Muscle layer of duodenum (tissue), 2 donors: ENCODE measurements at regions not wholly inside any gene's neighbourhood (a gene's known extent, or its start where the extent isn't known, plus 50 kb on each side); places are given as distances from the start of the nearest gene placed in this dataset.

Experiments
- H3K27ac ChIP-seq: one replicate; pipeline ENCODE4 v1.7.0; 2013; ENCODE audit warnings: mild to moderate bottlenecking, low read length
- H3K27me3 ChIP-seq: one replicate; pipeline ENCODE4 v1.7.0; 2013; ENCODE audit warnings: low read depth, mild to moderate bottlenecking, control low read depth, low read length
- H3K36me3 ChIP-seq, 2 donors: one replicate each; pipeline ENCODE4 v1.7.0; 2013; ENCODE audit warnings: low read length in 2 of 2, control low read depth in 1 of 2, mild to moderate bottlenecking in 1 of 2; ENCODE audit not compliant: insufficient read depth in 2 of 2, control insufficient read depth in 1 of 2
- H3K4me1 ChIP-seq, 2 donors: one replicate each; pipeline ENCODE4 v1.7.0; 2013; ENCODE audit warnings: low read length in 2 of 2, mild to moderate bottlenecking in 2 of 2, control low read depth in 1 of 2, moderate library complexity in 1 of 2; ENCODE audit not compliant: insufficient read depth in 2 of 2, control insufficient read depth in 1 of 2
- H3K4me3 ChIP-seq, 2 donors: one replicate each; pipeline ENCODE4 v1.7.0; 2013; ENCODE audit warnings: low read length in 2 of 2, low read depth in 1 of 2, mild to moderate bottlenecking in 1 of 2
- H3K9me3 ChIP-seq, 2 donors: one replicate each; pipeline ENCODE4 v1.7.0; 2013; ENCODE audit warnings: low read length in 2 of 2, control low read depth in 1 of 2, mild to moderate bottlenecking in 1 of 2; ENCODE audit not compliant: control insufficient read depth in 1 of 2
- donor health status: healthy.

GRCh38 chr3:20811631-20812030 is 625.6 kb upstream of the SGO1 start:
- no peaks in the 10 kb centered on the region for H3K36me3 ChIP-seq
- H3K4me3 ChIP-seq: no peak overlapping the region

GRCh38 chr3:20811006-20811405 is 625.0 kb upstream of the SGO1 start:
- no peaks in the 10 kb centered on the region for H3K9me3 ChIP-seq
- H3K36me3 ChIP-seq: no peaks in the 10 kb centered on the region
- H3K27me3 ChIP-seq: no peaks in the 10 kb centered on the region
- no peaks in the 10 kb centered on the region for H3K4me1 ChIP-seq
- no peak overlapping the region for H3K4me3 ChIP-seq
- no peak overlapping the region for H3K27ac ChIP-seq

More at GRCh38 chr3:20811631-20812030, 625.6 kb upstream of the SGO1 start:
- Histone ChIP-seq H3K9me3 (no peaks in the 10 kb centered on the region), H3K27ac (no peak overlapping the region), H3K4me1 (no peaks in the 10 kb centered on the region), H3K27me3 (no peaks in the 10 kb centered on the region)

GRCh38 chr3:20810555-20810954 is 624.5 kb upstream of the SGO1 start:
- H3K9me3 ChIP-seq: no peaks in the 10 kb centered on the region
- H3K27ac ChIP-seq: no peak overlapping the region
- H3K27me3 ChIP-seq: no peaks in the 10 kb centered on the region
- no peaks in the 10 kb centered on the region for H3K36me3 ChIP-seq
- H3K4me3 ChIP-seq: no peak overlapping the region
- H3K4me1 ChIP-seq: no peaks in the 10 kb centered on the region

GRCh38 chr3:20809356-20809755 is 623.4 kb upstream of the SGO1 start:
- Histone ChIP-seq H3K9me3 (no peaks in the 10 kb centered on the region), H3K4me3 (no peak overlapping the region), H3K4me1 (no peaks in the 10 kb centered on the region), H3K36me3 (no peaks in the 10 kb centered on the region), H3K27me3 (no peaks in the 10 kb centered on the region), H3K27ac (no peak overlapping the region)

GRCh38 chr3:20808864-20809263 is 622.9 kb upstream of the SGO1 start:
- no peaks in the 10 kb centered on the region for H3K9me3 ChIP-seq
- H3K4me1 ChIP-seq: no peaks in the 10 kb centered on the region
- H3K27me3 ChIP-seq: no peaks in the 10 kb centered on the region
- no peak overlapping the region for H3K27ac ChIP-seq
- no peak overlapping the region for H3K4me3 ChIP-seq
- H3K36me3 ChIP-seq: no peaks in the 10 kb centered on the region

- H3K4me3 ChIP-seq: no peak overlapping the region
- H3K4me1 ChIP-seq: no peaks in the 10 kb centered on the region
- H3K27me3 ChIP-seq: no peaks in the 10 kb centered on the region
- no peaks in the 10 kb centered on the region for H3K36me3 ChIP-seq
- no peak overlapping the region for H3K27ac ChIP-seq
- peaks cover 0 to 6% of the 10 kb centered on the region in 2 donors for H3K9me3 ChIP-seq
Measured at GRCh38 chr3:20798666-20799065, 612.7 kb upstream of the SGO1 start.

GRCh38 chr3:20787005-20787404 is 601.0 kb upstream of the SGO1 start:
- no peaks in the 10 kb centered on the region for H3K4me1 ChIP-seq
- no peaks in the 10 kb centered on the region for H3K36me3 ChIP-seq
- H3K9me3 ChIP-seq: peaks cover 0 to 6% of the 10 kb centered on the region in 2 donors
- H3K4me3 ChIP-seq: no peak overlapping the region
- no peaks in the 10 kb centered on the region for H3K27me3 ChIP-seq
- no peak overlapping the region for H3K27ac ChIP-seq

GRCh38 chr3:20776692-20777091 is 590.7 kb upstream of the SGO1 start:
- Histone ChIP-seq H3K36me3 (no peaks in the 10 kb centered on the region), H3K4me3 (no peak overlapping the region), H3K27me3 (no peaks in the 10 kb centered on the region), H3K4me1 (no peaks in the 10 kb centered on the region), H3K9me3 (peaks cover 0 to 2% of the 10 kb centered on the region in 2 donors), H3K27ac (no peak overlapping the region)

GRCh38 chr3:20776286-20776685 is 590.3 kb upstream of the SGO1 start:
- Histone ChIP-seq H3K9me3 (peaks cover 0 to 2% of the 10 kb centered on the region in 2 donors), H3K4me3 (no peak overlapping the region), H3K27me3 (no peaks in the 10 kb centered on the region), H3K36me3 (no peaks in the 10 kb centered on the region), H3K4me1 (no peaks in the 10 kb centered on the region), H3K27ac (no peak overlapping the region)

- H3K4me1 ChIP-seq: no peaks in the 10 kb centered on the region
- H3K9me3 ChIP-seq: no peaks in the 10 kb centered on the region
- H3K27ac ChIP-seq: no peak overlapping the region
- no peak overlapping the region for H3K4me3 ChIP-seq
- H3K27me3 ChIP-seq: no peaks in the 10 kb centered on the region
- H3K36me3 ChIP-seq: no peaks in the 10 kb centered on the region
Measured at GRCh38 chr3:20773320-20773984, 587.4 kb upstream of the SGO1 start.

- H3K27ac ChIP-seq: no peak overlapping the region
- no peaks in the 10 kb centered on the region for H3K9me3 ChIP-seq
- H3K36me3 ChIP-seq: no peaks in the 10 kb centered on the region
- H3K27me3 ChIP-seq: no peaks in the 10 kb centered on the region
- no peaks in the 10 kb centered on the region for H3K4me1 ChIP-seq
- H3K4me3 ChIP-seq: no peak overlapping the region
Measured at GRCh38 chr3:20772869-20773268, 586.9 kb upstream of the SGO1 start.

- no peak overlapping the region for H3K4me3 ChIP-seq
Measured at GRCh38 chr3:20769430-20769829, 583.4 kb upstream of the SGO1 start.

More at GRCh38 chr3:20769430-20769829, 583.4 kb upstream of the SGO1 start:
- Histone ChIP-seq H3K4me1 (no peaks in the 10 kb centered on the region), H3K9me3 (no peaks in the 10 kb centered on the region), H3K27ac (no peak overlapping the region), H3K27me3 (no peaks in the 10 kb centered on the region), H3K36me3 (no peaks in the 10 kb centered on the region)
